HG03159 (cell line): ENCODE measurements at regions not wholly inside any gene's neighbourhood (a gene's known extent, or its start where the extent isn't known, plus 50 kb on each side); places are given as distances from the start of the nearest gene placed in this dataset.

Source experiments
- ATAC-seq: cut with Tn5 transposase; IDR thresholded peaks from one replicate; pipeline ENCODE4 v1.9.1; 2021; ENCODE audit warnings: mild to moderate bottlenecking, moderate library complexity; ENCODE audit not compliant: unreplicated experiment

GRCh38 chr1:60487565-60488345, 414.2 kb upstream of the C1orf87 start:
- ATAC-seq: no peak

DNA sequence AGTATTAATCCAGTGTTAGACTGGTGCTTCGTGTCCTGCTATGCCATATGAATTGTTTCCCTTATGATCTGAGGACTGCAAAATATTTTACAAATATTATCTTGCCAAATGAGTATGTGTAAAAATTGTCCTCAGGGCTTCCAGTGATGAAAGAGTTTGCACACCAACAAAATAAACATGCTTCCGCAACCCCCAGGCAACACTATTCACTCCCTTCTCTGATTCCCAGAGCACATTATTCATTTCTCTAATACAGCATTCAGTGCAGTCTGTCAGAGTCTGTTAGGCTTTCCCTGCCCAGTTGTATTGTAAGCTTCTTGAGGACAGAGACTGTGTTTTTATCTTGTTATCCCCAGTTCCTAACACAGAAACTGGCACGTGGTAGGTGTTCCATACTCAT, 409.9 kb upstream of the C1orf87 start:
- no peak for ATAC-seq

DNA sequence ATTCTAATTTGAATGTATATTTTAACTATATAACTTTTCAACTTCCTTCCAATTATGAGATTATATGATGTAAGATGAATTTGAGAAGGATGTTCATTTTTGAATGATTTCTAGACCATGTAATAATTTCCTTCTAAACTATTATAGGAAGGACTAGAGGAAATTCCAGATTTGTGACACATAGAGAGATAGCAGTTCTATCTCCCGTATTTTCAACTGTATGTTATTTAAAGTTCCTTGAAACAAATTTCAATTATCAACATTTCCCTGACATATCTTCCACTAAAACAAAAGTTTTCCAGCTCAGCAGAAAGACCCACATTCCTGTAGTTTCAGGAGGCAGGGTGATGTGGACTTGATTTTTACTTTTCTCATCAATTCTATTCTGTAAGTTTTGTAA, 396.7 kb upstream of the C1orf87 start:
- no peak for ATAC-seq

DNA sequence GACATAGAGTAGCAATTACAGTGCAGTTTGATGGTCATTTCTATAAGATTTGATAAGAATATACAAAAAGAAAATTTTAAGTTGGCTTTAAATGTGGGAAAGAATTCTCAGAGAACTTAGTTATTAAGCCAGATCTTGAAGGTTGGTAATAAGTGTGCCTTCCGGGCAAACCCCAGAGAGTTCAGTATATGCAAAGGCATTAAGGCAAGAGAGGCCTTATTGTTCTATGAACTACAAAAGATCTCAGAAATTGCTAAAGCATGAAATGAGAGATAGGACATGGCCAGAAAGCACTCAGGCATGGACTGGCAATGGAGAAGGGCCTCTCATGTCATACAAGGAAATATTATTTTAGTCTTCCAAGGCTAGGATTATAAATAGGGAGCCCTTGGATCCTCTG, 390.2 kb upstream of the C1orf87 start:
- no peak for ATAC-seq

DNA sequence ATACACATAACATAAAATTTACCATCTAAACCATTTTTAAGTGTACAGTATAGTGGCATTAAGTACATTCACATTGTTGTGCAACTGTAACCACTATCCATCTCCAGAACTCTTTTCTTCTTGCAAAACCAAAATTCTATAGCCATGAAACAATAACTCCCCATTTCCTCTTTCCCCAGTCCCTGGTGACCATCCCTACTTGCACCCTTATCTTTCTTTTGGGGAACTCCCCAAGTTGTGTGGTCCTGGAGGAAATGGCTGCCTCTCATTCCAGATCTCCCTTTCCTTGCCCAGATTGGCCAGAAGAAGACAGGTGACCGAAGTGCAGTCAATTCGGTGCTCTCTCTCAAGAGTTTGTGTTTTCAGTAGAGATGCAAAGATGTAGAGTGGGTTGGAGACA, 389.6 kb upstream of the C1orf87 start:
- no peak for ATAC-seq

- ATAC-seq: no peak
These were observed 388.5 kb upstream of the C1orf87 start for GRCh38 chr1:60461925-60462595.

- ATAC-seq: no peak
These were observed 384.5 kb upstream of the C1orf87 start for GRCh38 chr1:60458111-60458510.

DNA sequence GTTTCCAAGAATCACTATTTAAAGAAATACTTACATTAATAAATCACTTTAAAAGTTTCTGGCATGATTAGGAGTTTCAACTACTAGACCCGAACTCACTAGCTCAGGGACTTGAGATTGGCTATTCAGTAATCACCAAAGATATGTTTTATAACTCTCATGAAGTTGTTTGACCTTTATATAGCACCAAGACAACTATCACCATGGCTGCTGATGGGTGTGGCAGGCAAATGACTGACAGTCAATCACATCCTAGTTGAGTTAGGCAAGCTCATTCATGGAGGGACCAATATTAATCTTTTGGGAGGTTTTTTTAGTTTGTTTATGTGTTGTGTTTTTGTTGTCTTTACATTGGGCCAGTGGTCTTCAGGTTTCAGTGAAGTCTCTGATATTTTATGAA, 376.3 kb upstream of the C1orf87 start:
- ATAC-seq: no peak

DNA sequence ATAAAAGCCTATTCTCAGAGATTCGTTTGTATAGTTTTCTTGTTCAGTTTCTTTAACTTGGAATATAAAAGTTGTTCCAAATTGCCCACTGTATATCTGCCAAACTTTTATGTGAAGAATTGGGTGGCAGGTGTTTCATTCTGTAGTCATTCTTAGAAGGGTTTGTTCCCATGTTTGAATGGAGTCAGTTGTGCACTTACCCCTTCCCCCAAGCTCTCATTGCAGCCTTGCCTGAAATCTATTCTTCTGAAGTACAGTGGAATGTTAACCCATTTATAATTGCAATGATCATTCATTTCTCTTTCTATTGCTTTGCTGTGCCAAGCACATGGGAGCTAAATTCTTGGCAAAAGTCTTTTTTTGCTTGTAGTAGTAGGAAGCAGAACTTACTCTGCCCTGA, 375.3 kb upstream of the C1orf87 start:
- ATAC-seq: no peak

DNA sequence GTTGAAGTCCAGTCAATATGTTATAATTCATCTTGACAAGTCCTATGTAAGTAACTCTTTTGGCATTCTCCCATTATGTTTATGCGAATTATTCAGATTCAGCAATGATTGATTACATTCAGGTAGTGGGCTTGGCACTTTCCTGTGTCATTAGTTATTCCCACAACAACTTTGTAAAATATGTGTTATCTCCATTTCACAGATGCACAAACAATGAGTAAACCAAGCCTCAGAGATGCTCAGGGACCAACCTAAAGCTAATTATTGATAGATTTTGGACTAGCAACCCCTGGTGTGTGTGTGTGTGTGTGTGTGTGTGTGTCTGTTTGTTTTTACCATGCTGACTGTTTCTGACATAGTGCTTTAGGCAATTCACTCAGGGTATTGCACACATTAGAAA, 371.1 kb upstream of the C1orf87 start:
- ATAC-seq: no peak

- no peak for ATAC-seq
These were observed 362.6 kb upstream of the C1orf87 start for GRCh38 chr1:60436186-60436585.

DNA sequence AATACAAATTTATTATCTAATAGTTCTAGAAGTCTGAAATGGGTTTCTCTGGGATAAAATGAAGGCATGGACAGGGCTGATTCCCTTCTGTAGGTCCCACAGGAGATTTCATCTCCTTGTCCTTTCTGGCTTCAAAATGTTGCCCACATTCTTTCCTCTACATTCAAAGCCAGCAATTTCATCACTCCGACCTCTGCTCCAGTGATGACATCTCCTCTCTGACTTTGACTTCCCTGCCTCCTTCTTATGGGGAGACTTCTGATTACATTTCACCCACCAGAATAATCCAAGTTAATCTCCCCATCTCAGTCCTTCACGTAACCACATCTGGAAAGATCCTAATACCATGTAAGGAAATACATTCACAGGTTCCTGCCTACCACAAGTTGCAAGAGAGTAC, 358.0 kb upstream of the C1orf87 start:
- ATAC-seq: no peak

GRCh38 chr1:60430375-60430774, 356.8 kb upstream of the C1orf87 start:
- ATAC-seq: no peak

- ATAC-seq: no peak
These were observed 354.6 kb upstream of the C1orf87 start for GRCh38 chr1:60428127-60428526.

- ATAC-seq: no peak
These were observed 354.1 kb upstream of the C1orf87 start for GRCh38 chr1:60427701-60428100.

- ATAC-seq: no peak
These were observed 353.6 kb upstream of the C1orf87 start for GRCh38 chr1:60427194-60427593.

DNA sequence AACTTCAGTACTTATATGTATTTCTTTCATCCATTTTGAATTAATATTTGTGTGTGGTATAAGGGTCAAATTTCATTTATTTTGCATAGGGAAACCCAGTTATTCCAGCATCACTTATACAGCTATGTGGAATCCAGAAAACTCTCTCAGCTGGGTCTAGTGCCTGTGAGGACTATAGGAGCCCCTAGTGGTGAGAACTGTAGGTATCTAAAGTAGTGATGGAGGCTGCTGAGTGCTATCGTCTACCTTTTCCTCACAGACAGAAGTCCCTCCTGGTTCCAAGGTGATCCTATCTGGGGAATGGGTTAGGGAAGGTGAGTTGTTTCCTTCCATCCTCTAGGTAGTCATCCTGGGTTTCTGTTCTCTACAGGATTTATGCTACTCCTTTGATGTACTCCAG, 352.0 kb upstream of the C1orf87 start:
- ATAC-seq: no peak

GRCh38 chr1:60423146-60423780, 349.7 kb upstream of the C1orf87 start:
- no peak for ATAC-seq

DNA sequence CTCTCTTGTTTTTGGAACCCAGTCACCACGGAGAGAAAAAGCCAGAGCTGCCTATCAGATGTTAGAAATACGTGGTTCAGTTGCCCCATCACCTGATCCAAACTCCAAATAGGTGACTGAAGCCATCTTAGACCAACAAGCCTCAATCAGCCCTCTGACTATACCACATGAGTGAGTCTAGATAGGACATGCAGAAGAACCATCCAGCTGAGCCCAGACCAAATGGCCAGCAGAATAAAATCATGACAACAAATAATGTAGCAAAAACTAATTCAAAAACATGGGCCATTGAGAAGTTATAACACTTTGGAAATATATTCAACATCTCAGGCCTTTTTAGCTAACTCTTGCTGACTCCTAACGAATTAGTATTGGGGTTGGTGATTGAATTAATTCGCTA, 348.4 kb upstream of the C1orf87 start:
- ATAC-seq: no peak

GRCh38 chr1:60419023-60419422, 345.5 kb upstream of the C1orf87 start:
- ATAC-seq: no peak

DNA sequence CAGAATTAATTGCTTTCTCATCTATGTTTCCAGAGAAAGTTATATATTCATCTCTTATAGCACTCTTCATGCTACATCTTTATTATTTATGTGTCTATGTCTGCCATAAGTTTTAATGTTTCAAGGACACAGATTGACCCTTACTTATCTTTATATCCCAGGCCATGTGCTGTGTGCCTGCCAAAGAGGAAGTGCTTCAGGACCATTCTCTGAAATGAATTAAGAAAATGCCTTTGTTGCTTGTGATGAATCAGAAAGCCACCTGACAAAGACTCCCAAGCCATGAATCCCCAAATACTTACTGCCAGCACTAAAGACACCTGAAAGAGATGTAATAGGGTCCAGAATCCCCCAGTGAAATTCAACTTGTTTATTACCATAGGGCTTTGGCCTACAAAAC, 342.1 kb upstream of the C1orf87 start:
- ATAC-seq: no peak

DNA sequence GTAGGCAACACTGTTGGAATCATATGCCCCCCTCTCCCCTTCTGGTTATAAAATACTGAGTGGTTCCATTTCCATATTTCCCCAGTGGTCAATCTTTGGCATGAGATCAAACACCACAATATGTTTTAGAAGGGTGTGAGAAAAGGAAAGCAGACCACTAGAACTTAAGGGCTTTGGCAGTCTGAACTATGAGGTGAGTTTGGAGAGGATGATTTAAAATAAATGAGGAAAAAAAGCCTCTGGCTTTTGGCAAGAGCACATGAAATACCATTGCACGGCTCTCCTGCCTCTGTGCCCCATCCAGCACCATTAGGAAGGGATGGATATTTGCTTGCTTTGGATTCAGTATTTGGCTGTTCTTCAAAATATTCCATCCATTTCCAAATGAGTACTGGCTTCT, 339.5 kb upstream of the C1orf87 start:
- ATAC-seq: no peak
